Adrenal gland (tissue), 9 donors: ENCODE measurements at regions not wholly inside any gene's neighbourhood (a gene's known extent, or its start where the extent isn't known, plus 50 kb on each side); places are given as distances from the start of the nearest gene placed in this dataset.

Experiments
- DNase-seq, 7 donors: peaks; one replicate each; pipeline ENCODE4 v3.0.0-alpha.2; 2019 to 2020
- H3K27ac ChIP-seq, 5 donors: fragments of 200-600 bp; sonication (generic) in 4 of 5; 1 replicate in 3 of 5; 2 replicates in 2 of 5; pipeline versions ENCODE4 v1.5.1 to v1.8.0; 2016 to 2020; ENCODE audit warnings: mild to moderate bottlenecking in 1 of 5
- H3K27me3 ChIP-seq: fragments of 200-600 bp; 2 replicates; pipeline ENCODE4 v1.8.0; 2021
- H3K36me3 ChIP-seq, 2 donors: fragments of 200-600 bp; replicated peaks in 1 of 2; 1 replicate in 1 of 2; 2 replicates in 1 of 2; pipeline versions ENCODE4 v1.5.1 to v1.8.0; 2018 to 2022
- H3K4me1 ChIP-seq, 2 donors: fragments of 200-600 bp; replicated peaks in 1 of 2; 1 replicate in 1 of 2; 2 replicates in 1 of 2; pipeline versions ENCODE4 v1.5.1 to v1.8.0; 2018 to 2021
- H3K4me3 ChIP-seq, 4 donors: fragments of 200-600 bp; sonication (generic) in 3 of 4; one replicate each; pipeline ENCODE4 v1.5.1; 2016 to 2018
- H3K9me3 ChIP-seq, 3 donors: fragments of 200-600 bp; sonication (generic) in 1 of 3; replicated peaks in 1 of 3; 1 replicate in 2 of 3; 2 replicates in 1 of 3; pipeline versions ENCODE4 v1.5.1 to v1.8.0; 2016 to 2021
- CTCF ChIP-seq, 6 experiments: fragments of 450-650 bp in 4 of 6; fragments of 200-600 bp in 2 of 6; sonication (generic) in 1 of 6; IDR thresholded peaks; 1 replicate in 5 of 6; 2 replicates in 1 of 6; pipeline versions ENCODE4 v1.5.1 to v1.8.0; 2016 to 2021; ENCODE audit warnings: antibody characterized with exemption in 6 of 6, mild to moderate bottlenecking in 2 of 6, moderate library complexity in 1 of 6
- POLR2A ChIP-seq, 2 donors: fragments of 450-650 bp; IDR thresholded peaks; one replicate each; pipeline ENCODE4 v1.6.1; 2017; ENCODE audit warnings: antibody characterized with exemption in 2 of 2, mild to moderate bottlenecking in 2 of 2, moderate library complexity in 1 of 2
- WGBS, 4 donors: extraction: QIAGEN DNeasy Blood & Tissue Kit in 2 of 4; methylation state at CpG; one replicate each; pipeline versions ENCODE4 v1.1.5 to v1.1.7; 2013 to 2017; 5-methylcytosine and 5-hydroxymethylcytosine counted together
- intact Hi-C, 2 donors: fragments of 100-400 bp; cut with DNase I; formaldehyde crosslinking; loops; one replicate each; pipeline versions ENCODE4 v1.14.1 to v1.15.0; 2022 to 2023
- donor health status: healthy with polysubstance abuse.
- donor health status: Bipolar disorder and iron deficiency.
- donor health status: DM: yes; HTN: yes; CAD: no.
- donor health status: DM: no; HTN: no; CAD: no.
- donor health status: DM: no; HTN: no; CAD: no.

- intact Hi-C loops = no loop called here
- Histone ChIP-seq H3K9me3 (no peaks in the 10 kb centered on the region), H3K4me3 (no peak overlapping the region), H3K27me3 (no peaks in the 10 kb centered on the region), H3K4me1 (no peaks in the 10 kb centered on the region), H3K27ac (no peak overlapping the region), H3K36me3 (no peaks in the 10 kb centered on the region)
- WGBS, 4 donors = 75 to 81% (median 78%) methylated on average over 7 of the region's 7 CpGs
- no peak for DNase-seq
- TF ChIP-seq CTCF (IDR thresholded peaks at IDR 0.05) = peak in 2 of 6 experiments; percentile 22 to 29
- no peak for TF ChIP-seq POLR2A (IDR thresholded peaks at IDR 0.05)
Measured at GRCh38 chr2:164126960-164127660, 391.3 kb upstream of the FIGN start.

GRCh38 chr2:164115806-164116205 is 380.0 kb upstream of the FIGN start:
- H3K4me3 ChIP-seq = no peak overlapping the region
- no peak overlapping the region for H3K27ac ChIP-seq
- H3K4me1 ChIP-seq = no peaks in the 10 kb centered on the region
- TF ChIP-seq POLR2A (IDR thresholded peaks at IDR 0.05) (no peak), CTCF (IDR thresholded peaks at IDR 0.05) (no peak)
- WGBS, 4 donors = 68 to 79% (median 71%) methylated on average over 4 of the region's 4 CpGs
- no peaks in the 10 kb centered on the region for H3K36me3 ChIP-seq
- no peaks in the 10 kb centered on the region for H3K27me3 ChIP-seq
- intact Hi-C loops = no loop called here
- DNase-seq = no peak
- H3K9me3 ChIP-seq = no peaks in the 10 kb centered on the region

- Histone ChIP-seq H3K27ac (no peak overlapping the region), H3K27me3 (no peaks in the 10 kb centered on the region), H3K4me1 (no peaks in the 10 kb centered on the region), H3K9me3 (no peaks in the 10 kb centered on the region), H3K36me3 (no peaks in the 10 kb centered on the region), H3K4me3 (no peak overlapping the region)
- no peak for TF ChIP-seq POLR2A (IDR thresholded peaks at IDR 0.05)
- TF ChIP-seq CTCF (IDR thresholded peaks at IDR 0.05) = no peak
- intact Hi-C loops = no loop called here
- no peak for DNase-seq
Measured at GRCh38 chr2:164114937-164115336, 379.1 kb upstream of the FIGN start.

GRCh38 chr2:164112105-164112504 is 376.3 kb upstream of the FIGN start:
- intact Hi-C loops = no loop called here
- DNase-seq = no peak
- TF ChIP-seq POLR2A (IDR thresholded peaks at IDR 0.05) (no peak), CTCF (IDR thresholded peaks at IDR 0.05) (no peak)
- Histone ChIP-seq H3K9me3 (no peaks in the 10 kb centered on the region), H3K36me3 (no peaks in the 10 kb centered on the region), H3K4me1 (no peaks in the 10 kb centered on the region), H3K4me3 (no peak overlapping the region), H3K27ac (no peak overlapping the region), H3K27me3 (no peaks in the 10 kb centered on the region)
- 71 to 87% (median 79%) methylated on average over 2 of the region's 2 CpGs for WGBS, 4 donors
